K562 (cell line): ENCODE measurements at regions not wholly inside any gene's neighbourhood (a gene's known extent, or its start where the extent isn't known, plus 50 kb on each side); places are given as distances from the start of the nearest gene placed in this dataset.

ENCODE experiments used
- ATF4 ChIP-seq: fragments of 450-650 bp; formaldehyde crosslinking; IDR thresholded peaks from 2 replicates; pipeline ENCODE4 v1.4.0; 2022; ENCODE audit warnings: mild to moderate bottlenecking, moderate library complexity
- ATF7 ChIP-seq: fragments of 450-650 bp; IDR thresholded peaks from 2 replicates; pipeline ENCODE4 v1.7.1; 2014; ENCODE audit warnings: mild to moderate bottlenecking, moderate library complexity
- BRD4 ChIP-seq: fragments of 200-600 bp; sonication (generic); IDR thresholded peaks from 2 replicates; pipeline ENCODE4 v1.6.1; 2017; ENCODE audit warnings: inconsistent platforms
- EP400 ChIP-seq: fragments of 450-650 bp; IDR thresholded peaks from 2 replicates; pipeline ENCODE4 v1.6.1; 2017; ENCODE audit warnings: antibody characterized with exemption, mild to moderate bottlenecking, moderate library complexity
- FOXK2 ChIP-seq, 2 experiments: fragments of 450-650 bp; IDR thresholded peaks in 1 of 2; conservative IDR thresholded peaks in 1 of 2; 2 replicates each; pipeline ENCODE4 v1.6.1; 2016; ENCODE audit warnings: low read depth in 2 of 2, mild to moderate bottlenecking in 1 of 2
- GATA2 ChIP-seq: sonication (generic); formaldehyde crosslinking; IDR thresholded peaks from 2 replicates; pipeline ENCODE4 v1.4.0; 2020; ENCODE audit warnings: mild to moderate bottlenecking, missing genetic modification reagents
- MEF2A ChIP-seq: IDR thresholded peaks from 2 replicates; pipeline ENCODE4 v1.6.1; 2011; ENCODE audit warnings: low read depth, mild to moderate bottlenecking, low read length, moderate library complexity; ENCODE audit not compliant: control insufficient read depth
- MEF2D ChIP-seq: conservative IDR thresholded peaks from 2 replicates; pipeline ENCODE4 v1.6.1; 2016; ENCODE audit warnings: low read depth, missing genetic modification characterization, missing compliant biosample characterization
- MLX ChIP-seq, 2 experiments: fragments of 450-650 bp in 1 of 2; sonication (generic) in 1 of 2; formaldehyde crosslinking; conservative IDR thresholded peaks; 2 replicates each; pipeline versions ENCODE4 v1.4.0 to v1.8.1; 2020 to 2022; ENCODE audit warnings: mild to moderate bottlenecking in 1 of 2, missing genetic modification reagents in 1 of 2
- MYC ChIP-seq, 2 experiments: fragments of 250-450 bp in 1 of 2; sonication (Bioruptor Pico) in 1 of 2; IDR thresholded peaks; 2 replicates each; pipeline versions ENCODE4 v1.5.1 to v1.6.1; 2012 to 2021; ENCODE audit warnings: low read depth in 2 of 2, borderline replicate concordance in 1 of 2, improper control_type of control experiment in 1 of 2, low read length in 1 of 2, mild to moderate bottlenecking in 1 of 2, moderate library complexity in 1 of 2
- OTX1 ChIP-seq: fragments of 450-650 bp; formaldehyde crosslinking; IDR thresholded peaks from 2 replicates; pipeline ENCODE4 v1.4.0; 2022; ENCODE audit warnings: mild to moderate bottlenecking
- POLR2H ChIP-seq: IDR thresholded peaks from 2 replicates; pipeline ENCODE4 v1.6.1; 2016; ENCODE audit warnings: missing genetic modification characterization, low read depth, mild to moderate bottlenecking, control low read depth, missing compliant biosample characterization, moderate library complexity
- PPARD ChIP-seq: fragments of 250-450 bp; sonication (Bioruptor Pico); IDR thresholded peaks from 2 replicates; pipeline ENCODE4 v1.8.0; 2022; ENCODE audit warnings: inconsistent platforms, mild to moderate bottlenecking, moderate library complexity
- TAF1 ChIP-seq: IDR thresholded peaks from 2 replicates; pipeline ENCODE4 v1.6.1; 2011; ENCODE audit warnings: mild to moderate bottlenecking, low read length, moderate library complexity; ENCODE audit not compliant: insufficient read depth, control insufficient read depth, severe bottlenecking; ENCODE audit errors: extremely low read depth
- TCF3 ChIP-seq: sonication (generic); formaldehyde crosslinking; IDR thresholded peaks from 2 replicates; pipeline ENCODE4 v1.4.0; 2020; ENCODE audit warnings: mild to moderate bottlenecking, missing genetic modification reagents
- TCF7 ChIP-seq: sonication (generic); IDR thresholded peaks from 2 replicates; pipeline ENCODE4 v1.6.1; 2016; ENCODE audit warnings: antibody characterized with exemption, borderline replicate concordance
- TFAP4 ChIP-seq: sonication (generic); formaldehyde crosslinking; IDR thresholded peaks from 2 replicates; pipeline ENCODE4 v1.8.0; 2022; ENCODE audit warnings: missing genetic modification reagents, mild to moderate bottlenecking, moderate library complexity, borderline replicate concordance
- TRIM24 ChIP-seq, 2 experiments: fragments of 450-650 bp; IDR thresholded peaks; 2 replicates each; pipeline ENCODE4 v1.6.1; 2016
- ZBTB43 ChIP-seq: sonication (generic); formaldehyde crosslinking; IDR thresholded peaks from 2 replicates; pipeline ENCODE4 v1.8.0; 2023; ENCODE audit warnings: mild to moderate bottlenecking, missing genetic modification reagents
- ZBTB49 ChIP-seq: sonication (generic); formaldehyde crosslinking; IDR thresholded peaks from 2 replicates; pipeline ENCODE4 v1.8.0; 2022; ENCODE audit warnings: missing genetic modification reagents, mild to moderate bottlenecking, borderline replicate concordance
- ZFP1 ChIP-seq: fragments of 450-650 bp; formaldehyde crosslinking; IDR thresholded peaks from 2 replicates; pipeline ENCODE4 v1.4.0; 2020; ENCODE audit warnings: mild to moderate bottlenecking, mixed read lengths
- ZKSCAN3 ChIP-seq: fragments of 250-450 bp; sonication (Bioruptor Pico); IDR thresholded peaks from 2 replicates; pipeline ENCODE4 v1.4.0; 2020

GRCh38 chr12:4190366-4191063 is 83.0 kb upstream of the CCND2 start (continued):
- TF ChIP-seq ZBTB49 (no peak), TCF7 (no peak), MLX (CRISPR knock-in tag; conservative IDR thresholded peaks at IDR 0.05) (no peak), ZFP1 (CRISPR knock-in tag) (no peak), MEF2A (no peak), ATF4 (peak; percentile 71), TFAP4 (no peak), ZBTB43 (no peak), FOXK2 (conservative IDR thresholded peaks at IDR 0.05 in 1 of 2, IDR thresholded peaks at IDR 0.05 in 1 of 2; ENCODE audit: low read depth in 2 of 2) (peak in 1 of 2 experiments; percentile 38; a peak in 1 of 4 replicates), TCF3 (CRISPR knock-in tag) (no peak), GATA2 (CRISPR knock-in tag) (peak; percentile 57; the same call in 1 of the 2 replicates), PPARD (CRISPR knock-in tag) (no peak), TAF1 (no peak), MYC (IDR thresholded peaks at IDR 0.05; ENCODE audit: low read depth, low read length) (0 out of 2 replicates have a peak, but pooled peaks have one; percentile 10), MYC (CRISPR knock-in tag; IDR thresholded peaks at IDR 0.05; ENCODE audit: borderline replicate concordance, low read depth) (no peak), POLR2H (tag) (peak; percentile 48; the same call in 1 of the 2 replicates), TRIM24 (IDR thresholded peaks at IDR 0.05) (peak; percentile 9 to 24; a peak in 1 of 4 replicates), ATF7 (0 out of 2 replicates have a peak, but pooled peaks have one; percentile 17), OTX1 (CRISPR knock-in tag) (no peak), BRD4 (no peak), ZKSCAN3 (CRISPR knock-in tag) (no peak), EP400 (peak; percentile 26; the same call in 1 of the 2 replicates), MEF2D (no peak)
